Liver (tissue), 8 donors: ENCODE measurements at regions not wholly inside any gene's neighbourhood (a gene's known extent, or its start where the extent isn't known, plus 50 kb on each side); places are given as distances from the start of the nearest gene placed in this dataset.

Experiments used
- DNase-seq: peaks from one replicate; pipeline ENCODE4 v3.0.0-alpha.2; 2017; ENCODE audit warnings: low spot score
- H3K27ac ChIP-seq, 2 donors: one replicate each; pipeline ENCODE4 v1.7.0; 2013; ENCODE audit warnings: inconsistent platforms in 2 of 2, low read length in 2 of 2, control low read depth in 1 of 2, low read depth in 1 of 2, mild to moderate bottlenecking in 1 of 2
- H3K27me3 ChIP-seq, 4 donors: one replicate each; pipeline versions ENCODE4 v1.6.1 to v1.7.0; 2013; ENCODE audit warnings: low read length in 3 of 4, inconsistent platforms in 1 of 4, mild to moderate bottlenecking in 1 of 4, moderate library complexity in 1 of 4; ENCODE audit not compliant: control insufficient read depth in 4 of 4, insufficient read depth in 4 of 4
- H3K36me3 ChIP-seq, 4 donors: one replicate each; pipeline versions ENCODE4 v1.6.1 to v1.7.0; 2013; ENCODE audit warnings: low read length in 3 of 4, mild to moderate bottlenecking in 3 of 4, low read depth in 1 of 4, moderate library complexity in 1 of 4; ENCODE audit not compliant: control insufficient read depth in 4 of 4, insufficient read depth in 3 of 4
- H3K4me1 ChIP-seq, 4 donors: one replicate each; pipeline versions ENCODE4 v1.6.1 to v1.7.0; 2013; ENCODE audit warnings: low read length in 3 of 4, mild to moderate bottlenecking in 3 of 4, moderate library complexity in 1 of 4; ENCODE audit not compliant: control insufficient read depth in 4 of 4, insufficient read depth in 4 of 4
- H3K4me3 ChIP-seq, 3 donors: one replicate each; pipeline versions ENCODE4 v1.6.1 to v1.7.0; 2013; ENCODE audit warnings: low read length in 3 of 3, control low read depth in 1 of 3, low read depth in 1 of 3, mild to moderate bottlenecking in 1 of 3
- H3K9ac ChIP-seq, 2 donors: one replicate each; pipeline ENCODE4 v1.7.0; 2013; ENCODE audit warnings: low read length in 2 of 2, mild to moderate bottlenecking in 2 of 2, moderate library complexity in 2 of 2, control low read depth in 1 of 2, low read depth in 1 of 2
- H3K9me3 ChIP-seq, 4 donors: one replicate each; pipeline versions ENCODE4 v1.6.1 to v1.7.0; 2013; ENCODE audit warnings: low read length in 3 of 4; ENCODE audit not compliant: control insufficient read depth in 4 of 4
- ATF3 ChIP-seq: IDR thresholded peaks from 2 replicates; pipeline ENCODE4 v1.6.1; 2016; ENCODE audit warnings: antibody characterized with exemption
- CTCF ChIP-seq: fragments of 150-350 bp; IDR thresholded peaks from 2 replicates; pipeline ENCODE4 v1.5.1; 2017; ENCODE audit warnings: improper control_type of control experiment, low read depth, low read length; ENCODE audit not compliant: missing input control
- GABPA ChIP-seq, 2 donors: IDR thresholded peaks in 1 of 2; conservative IDR thresholded peaks in 1 of 2; 2 replicates each; pipeline ENCODE4 v1.6.1; 2016; ENCODE audit warnings: antibody characterized with exemption in 2 of 2, mild to moderate bottlenecking in 1 of 2, moderate library complexity in 1 of 2
- HNF4A ChIP-seq, 2 donors: conservative IDR thresholded peaks; 2 replicates each; pipeline ENCODE4 v1.6.1; 2016; ENCODE audit warnings: antibody characterized with exemption in 2 of 2, mild to moderate bottlenecking in 2 of 2
- HNF4G ChIP-seq: IDR thresholded peaks from 2 replicates; pipeline ENCODE4 v1.6.1; 2016; ENCODE audit warnings: antibody characterized with exemption
- JUND ChIP-seq, 2 donors: IDR thresholded peaks; 2 replicates each; pipeline ENCODE4 v1.6.1; 2016; ENCODE audit warnings: antibody characterized with exemption in 2 of 2
- MAX ChIP-seq: IDR thresholded peaks from 2 replicates; pipeline ENCODE4 v1.6.1; 2016; ENCODE audit warnings: antibody characterized with exemption
- NR2F2 ChIP-seq: IDR thresholded peaks from 2 replicates; pipeline ENCODE4 v1.6.1; 2016; ENCODE audit warnings: antibody characterized with exemption
- REST ChIP-seq: IDR thresholded peaks from 2 replicates; pipeline ENCODE4 v1.6.1; 2016; ENCODE audit warnings: antibody characterized with exemption, mild to moderate bottlenecking
- RXRA ChIP-seq, 2 donors: IDR thresholded peaks; 2 replicates each; pipeline ENCODE4 v1.6.1; 2017 to 2018; ENCODE audit warnings: antibody characterized with exemption in 2 of 2, mild to moderate bottlenecking in 1 of 2
- SP1 ChIP-seq: IDR thresholded peaks from 2 replicates; pipeline ENCODE4 v1.6.1; 2018; ENCODE audit warnings: antibody characterized with exemption, mild to moderate bottlenecking
- TAF1 ChIP-seq: conservative IDR thresholded peaks from 2 replicates; pipeline ENCODE4 v1.6.1; 2016; ENCODE audit warnings: antibody characterized with exemption, mild to moderate bottlenecking
- YY1 ChIP-seq: IDR thresholded peaks from 2 replicates; pipeline ENCODE4 v1.6.1; 2016; ENCODE audit warnings: antibody characterized with exemption, mild to moderate bottlenecking
- ZBTB33 ChIP-seq: IDR thresholded peaks from 2 replicates; pipeline ENCODE4 v1.6.1; 2016; ENCODE audit warnings: antibody characterized with exemption
- WGBS: extraction: QIAGEN DNeasy Blood & Tissue Kit; methylation state at CpG from one replicate; pipeline ENCODE4 v1.1.7; 2013; 5-methylcytosine and 5-hydroxymethylcytosine counted together
- donor health status: healthy.
- donor health status: healthy.
- donor health status: healthy.
- donor health status: healthy.
- donor health status: healthy.

GRCh38 chr2:194915485-194915884 lies 741.5 kb upstream of the SLC39A10 start:
- H3K4me3 ChIP-seq: no peak overlapping the region
- H3K9me3 ChIP-seq: no peaks in the 10 kb centered on the region
- no peaks in the 10 kb centered on the region for H3K4me1 ChIP-seq
- no peaks in the 10 kb centered on the region for H3K27me3 ChIP-seq
- H3K9ac ChIP-seq: no peak overlapping the region
- 65% methylated on average over 1 of the region's 1 CpG for WGBS
- DNase-seq: no peak
- H3K36me3 ChIP-seq: no peaks in the 10 kb centered on the region
- TF ChIP-seq TAF1 (no peak), NR2F2 (no peak), RXRA (IDR thresholded peaks at IDR 0.05) (no peak), HNF4A (conservative IDR thresholded peaks at IDR 0.05) (no peak), YY1 (no peak), ZBTB33 (no peak), ATF3 (no peak), JUND (IDR thresholded peaks at IDR 0.05) (no peak), SP1 (no peak), MAX (no peak)
- no peak overlapping the region for H3K27ac ChIP-seq

GRCh38 chr2:194907569-194907968 lies 749.5 kb upstream of the SLC39A10 start:
- Histone ChIP-seq H3K36me3 (no peaks in the 10 kb centered on the region), H3K9me3 (no peaks in the 10 kb centered on the region), H3K4me1 (no peaks in the 10 kb centered on the region), H3K27me3 (no peaks in the 10 kb centered on the region), H3K9ac (no peak overlapping the region), H3K4me3 (no peak overlapping the region), H3K27ac (no peak overlapping the region)
- no peak for TF ChIP-seq CTCF
- no peak for TF ChIP-seq YY1
- no peak for TF ChIP-seq RXRA (IDR thresholded peaks at IDR 0.05)
- TF ChIP-seq REST: no peak
- TF ChIP-seq NR2F2: no peak
- no peak for TF ChIP-seq HNF4G
- TF ChIP-seq JUND (IDR thresholded peaks at IDR 0.05): no peak
- no peak for TF ChIP-seq SP1
- TF ChIP-seq GABPA (IDR thresholded peaks at IDR 0.05 in 1 of 2, conservative IDR thresholded peaks at IDR 0.05 in 1 of 2): no peak
- no peak for DNase-seq
- 74% methylated on average over 4 of the region's 4 CpGs for WGBS
